Vagina (tissue), 2 donors: ENCODE measurements at regions not wholly inside any gene's neighbourhood (a gene's known extent, or its start where the extent isn't known, plus 50 kb on each side); places are given as distances from the start of the nearest gene placed in this dataset.

Source experiments
- DNase-seq, 2 donors: peaks; one replicate each; pipeline ENCODE4 v3.0.0-alpha.2; 2017; ENCODE audit errors: extremely low spot score in 2 of 2
- H3K27ac ChIP-seq: fragments of 200-600 bp; sonication (generic); one replicate; pipeline ENCODE4 v1.5.1; 2019
- H3K27me3 ChIP-seq: fragments of 200-600 bp; sonication (generic); one replicate; pipeline ENCODE4 v1.5.1; 2019
- H3K36me3 ChIP-seq, 2 donors: fragments of 200-600 bp; sonication (generic); one replicate each; pipeline ENCODE4 v1.5.1; 2017 to 2019
- H3K4me1 ChIP-seq: fragments of 200-600 bp; sonication (generic); one replicate; pipeline ENCODE4 v1.5.1; 2019
- H3K4me3 ChIP-seq, 2 donors: fragments of 200-600 bp; sonication (generic); 1 replicate in 1 of 2; 2 replicates in 1 of 2; pipeline ENCODE4 v1.5.1; 2016 to 2019
- H3K9me3 ChIP-seq: fragments of 200-600 bp; sonication (generic); one replicate; pipeline ENCODE4 v1.5.1; 2019
- POLR2A ChIP-seq, 2 donors: fragments of 450-650 bp; IDR thresholded peaks; one replicate each; pipeline ENCODE4 v1.6.1; 2017; ENCODE audit warnings: antibody characterized with exemption in 2 of 2, mild to moderate bottlenecking in 2 of 2, moderate library complexity in 2 of 2
- POLR2AphosphoS5 ChIP-seq, 2 donors: sonication (generic); formaldehyde crosslinking; IDR thresholded peaks; one replicate each; pipeline ENCODE4 v1.9.0; 2017; ENCODE audit warnings: antibody characterized with exemption in 2 of 2, mild to moderate bottlenecking in 2 of 2, low read depth in 1 of 2; ENCODE audit not compliant: insufficient read depth in 1 of 2
- intact Hi-C: fragments of 100-400 bp; cut with DNase I; formaldehyde crosslinking; loops from one replicate; pipeline ENCODE4 v1.15.1; 2023
- TF ChIP-seq, protein P1 (sequence below), 3 experiments: fragments of 450-650 bp in 2 of 3; fragments of 200-600 bp in 1 of 3; sonication (generic) in 1 of 3; IDR thresholded peaks; one replicate each; pipeline ENCODE4 v1.5.1; 2017 to 2019; ENCODE audit warnings: antibody characterized with exemption in 3 of 3, mild to moderate bottlenecking in 2 of 3, moderate library complexity in 2 of 3

DNA sequence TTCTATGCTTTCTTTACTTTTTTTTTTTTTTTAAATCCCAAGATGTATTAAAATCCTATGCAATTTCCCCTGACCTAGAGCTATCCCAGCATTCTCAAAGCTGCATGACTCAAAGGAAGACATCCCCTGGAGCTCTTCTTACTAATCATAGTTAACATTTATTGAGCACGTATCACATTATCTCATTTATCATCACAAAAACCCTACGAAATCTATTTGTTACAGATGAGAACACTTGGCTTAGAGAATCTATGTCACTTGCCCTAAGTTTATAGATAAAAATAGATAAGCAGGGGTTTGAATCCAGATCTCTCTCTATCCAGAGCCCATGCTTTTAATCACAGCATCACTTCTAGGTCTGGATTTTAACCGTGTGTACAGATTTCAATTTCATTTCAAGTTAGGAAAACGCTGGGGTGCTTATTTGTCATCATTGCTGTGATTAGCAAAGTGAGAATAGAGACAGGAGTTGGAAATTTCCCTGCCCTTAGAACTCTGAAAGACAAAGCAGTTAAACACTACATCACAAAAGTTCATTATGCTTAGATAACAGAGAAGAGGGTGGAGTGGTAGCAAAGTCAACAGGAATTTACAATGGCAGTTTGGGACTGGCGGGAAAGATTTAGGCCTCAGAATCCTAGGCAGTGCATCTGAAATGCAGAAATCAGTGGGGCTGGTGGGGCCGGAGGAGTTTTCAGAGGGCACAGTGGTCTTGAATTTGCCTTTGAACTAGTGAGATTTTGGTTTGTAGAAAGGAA, 177.7 kb upstream of the FRMD6 start:
- Histone ChIP-seq H3K4me3 (no peak overlapping the region), H3K27ac (peak overlapping the region; percentile 40), H3K27me3 (no peaks in the 10 kb centered on the region), H3K9me3 (no peaks in the 10 kb centered on the region), H3K4me1 (peaks cover 22% of the 10 kb centered on the region), H3K36me3 (no peaks in the 10 kb centered on the region)
- no peak for DNase-seq
- intact Hi-C loops, result no loop called here
- TF ChIP-seq POLR2AphosphoS5 (IDR thresholded peaks at IDR 0.05; ENCODE audit: insufficient read depth in 1 of 2, low read depth in 1 of 2) (no peak), POLR2A (IDR thresholded peaks at IDR 0.05) (no peak)
- TF ChIP-seq, protein P1, sequence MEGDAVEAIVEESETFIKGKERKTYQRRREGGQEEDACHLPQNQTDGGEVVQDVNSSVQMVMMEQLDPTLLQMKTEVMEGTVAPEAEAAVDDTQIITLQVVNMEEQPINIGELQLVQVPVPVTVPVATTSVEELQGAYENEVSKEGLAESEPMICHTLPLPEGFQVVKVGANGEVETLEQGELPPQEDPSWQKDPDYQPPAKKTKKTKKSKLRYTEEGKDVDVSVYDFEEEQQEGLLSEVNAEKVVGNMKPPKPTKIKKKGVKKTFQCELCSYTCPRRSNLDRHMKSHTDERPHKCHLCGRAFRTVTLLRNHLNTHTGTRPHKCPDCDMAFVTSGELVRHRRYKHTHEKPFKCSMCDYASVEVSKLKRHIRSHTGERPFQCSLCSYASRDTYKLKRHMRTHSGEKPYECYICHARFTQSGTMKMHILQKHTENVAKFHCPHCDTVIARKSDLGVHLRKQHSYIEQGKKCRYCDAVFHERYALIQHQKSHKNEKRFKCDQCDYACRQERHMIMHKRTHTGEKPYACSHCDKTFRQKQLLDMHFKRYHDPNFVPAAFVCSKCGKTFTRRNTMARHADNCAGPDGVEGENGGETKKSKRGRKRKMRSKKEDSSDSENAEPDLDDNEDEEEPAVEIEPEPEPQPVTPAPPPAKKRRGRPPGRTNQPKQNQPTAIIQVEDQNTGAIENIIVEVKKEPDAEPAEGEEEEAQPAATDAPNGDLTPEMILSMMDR (IDR thresholded peaks at IDR 0.05), result no peak

- DNase-seq, result no peak
- TF ChIP-seq POLR2AphosphoS5 (IDR thresholded peaks at IDR 0.05; ENCODE audit: insufficient read depth in 1 of 2, low read depth in 1 of 2) (peak in 1 of 2 donors; percentile 26), POLR2A (IDR thresholded peaks at IDR 0.05) (no peak)
- TF ChIP-seq, protein P1 (IDR thresholded peaks at IDR 0.05), result no peak
- Histone ChIP-seq H3K9me3 (no peaks in the 10 kb centered on the region), H3K27ac (no peak overlapping the region), H3K4me3 (no peak overlapping the region), H3K36me3 (no peaks in the 10 kb centered on the region), H3K4me1 (peaks cover 22% of the 10 kb centered on the region), H3K27me3 (no peaks in the 10 kb centered on the region)
- intact Hi-C loops, result no loop called here
Measured at GRCh38 chr14:51474854-51475253, 176.9 kb upstream of the FRMD6 start.

- Histone ChIP-seq H3K27ac (no peak overlapping the region), H3K36me3 (no peaks in the 10 kb centered on the region), H3K27me3 (no peaks in the 10 kb centered on the region), H3K4me1 (peaks cover 15% of the 10 kb centered on the region), H3K4me3 (no peak overlapping the region), H3K9me3 (no peaks in the 10 kb centered on the region)
- DNase-seq, result no peak
- intact Hi-C loops, result no loop called here
- TF ChIP-seq, protein P1 (IDR thresholded peaks at IDR 0.05), result no peak
- no peak for TF ChIP-seq POLR2A (IDR thresholded peaks at IDR 0.05)
- TF ChIP-seq POLR2AphosphoS5 (IDR thresholded peaks at IDR 0.05; ENCODE audit: insufficient read depth in 1 of 2, low read depth in 1 of 2), result no peak
Measured at GRCh38 chr14:51478175-51478621, 173.5 kb upstream of the FRMD6 start.

- Histone ChIP-seq H3K27ac (peak overlapping the region; percentile 20), H3K27me3 (no peaks in the 10 kb centered on the region), H3K4me1 (peaks cover 8% of the 10 kb centered on the region), H3K9me3 (no peaks in the 10 kb centered on the region), H3K4me3 (no peak overlapping the region), H3K36me3 (no peaks in the 10 kb centered on the region)
- intact Hi-C loops, result no loop called here
- no peak for TF ChIP-seq POLR2AphosphoS5 (IDR thresholded peaks at IDR 0.05; ENCODE audit: insufficient read depth in 1 of 2, low read depth in 1 of 2)
- no peak for TF ChIP-seq POLR2A (IDR thresholded peaks at IDR 0.05)
- TF ChIP-seq, protein P1 (IDR thresholded peaks at IDR 0.05), result no peak
- no peak for DNase-seq
Measured at GRCh38 chr14:51479584-51480325, 172.0 kb upstream of the FRMD6 start.

GRCh38 chr14:51481643-51482042, 170.1 kb upstream of the FRMD6 start:
- intact Hi-C loops, result no loop called here
- Histone ChIP-seq H3K27me3 (no peaks in the 10 kb centered on the region), H3K9me3 (no peaks in the 10 kb centered on the region), H3K36me3 (no peaks in the 10 kb centered on the region), H3K4me1 (peaks cover 11% of the 10 kb centered on the region), H3K4me3 (no peak overlapping the region), H3K27ac (no peak overlapping the region)
- DNase-seq, result no peak
- TF ChIP-seq, protein P1 (IDR thresholded peaks at IDR 0.05), result no peak
- no peak for TF ChIP-seq POLR2A (IDR thresholded peaks at IDR 0.05)
- no peak for TF ChIP-seq POLR2AphosphoS5 (IDR thresholded peaks at IDR 0.05; ENCODE audit: insufficient read depth in 1 of 2, low read depth in 1 of 2)
